ENCODE measurements at regions not wholly inside any gene's neighbourhood (a gene's known extent, or its start where the extent isn't known, plus 50 kb on each side); places are given as distances from the start of the nearest gene placed in this dataset.

DNA sequence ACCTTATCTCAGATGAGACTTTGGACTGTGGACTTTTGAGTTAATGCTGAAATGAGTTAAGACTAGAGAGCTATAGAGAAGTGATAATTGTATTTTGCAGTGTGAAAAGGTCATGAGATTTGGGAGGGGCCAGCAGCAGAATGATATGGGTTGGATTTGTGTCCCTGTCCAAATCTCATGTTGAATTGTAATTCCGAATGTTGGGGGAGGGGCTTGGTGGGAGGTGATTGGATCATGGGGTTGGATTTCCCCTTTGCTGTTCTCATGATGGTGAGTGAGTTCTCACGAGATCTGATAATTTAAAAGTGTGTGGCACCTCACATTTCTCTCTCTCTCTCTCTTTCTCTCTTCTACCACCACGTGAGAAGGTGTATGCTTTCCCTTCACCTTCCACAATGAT, 777.8 kb upstream of the LUZP2 start:
- Histone ChIP-seq H3K27ac (no peak overlapping the region), H3K4me3 (no peak overlapping the region)
- DNase-seq (ENCODE audit: low spot score): no peak
- no peak for TF ChIP-seq CTCF (IDR thresholded peaks at IDR 0.05)

DNA sequence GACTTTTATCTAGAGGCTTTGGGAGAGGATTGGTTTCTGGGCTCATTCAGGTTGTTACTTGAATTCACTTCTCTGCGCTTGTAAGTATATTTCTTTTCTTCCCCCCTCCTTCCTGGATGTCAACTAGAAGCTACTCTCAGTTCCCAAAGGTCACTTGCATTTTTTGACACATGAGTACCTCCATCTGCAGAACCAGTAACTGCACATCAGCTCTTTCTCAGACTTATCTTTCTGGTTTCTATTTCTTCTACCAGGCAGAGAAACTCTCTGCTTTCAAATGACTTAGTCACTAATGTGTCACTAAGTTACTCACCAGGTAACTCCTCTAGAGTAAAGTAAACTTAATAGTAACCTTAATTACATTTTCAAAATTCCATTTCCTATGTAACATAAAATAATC, 773.0 kb upstream of the LUZP2 start:
- no peak for TF ChIP-seq CTCF (IDR thresholded peaks at IDR 0.05)
- H3K4me3 ChIP-seq: no peak overlapping the region
- no peak overlapping the region for H3K27ac ChIP-seq
- no peak for DNase-seq (ENCODE audit: low spot score)

DNA sequence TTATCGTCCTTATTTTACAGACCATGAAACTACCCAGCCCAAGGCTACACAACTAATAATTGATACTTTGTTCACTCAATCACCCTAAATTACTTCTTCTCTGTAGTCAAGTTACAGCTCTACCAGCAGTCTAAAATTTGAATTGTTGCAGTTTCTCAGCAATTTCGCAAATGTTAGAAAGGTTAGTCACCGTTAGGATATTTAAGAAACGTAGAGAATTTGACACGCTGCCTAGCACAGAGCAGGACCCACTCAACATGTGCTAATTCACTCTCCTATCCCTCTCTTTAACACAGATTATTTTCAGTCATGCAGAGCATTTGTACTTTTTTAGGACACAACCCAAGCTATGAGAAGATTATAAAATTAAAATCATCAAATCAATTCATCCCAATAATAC, 771.1 kb upstream of the LUZP2 start:
- Histone ChIP-seq H3K4me3 (no peak overlapping the region), H3K27ac (no peak overlapping the region)
- no peak for DNase-seq (ENCODE audit: low spot score)
- no peak for TF ChIP-seq CTCF (IDR thresholded peaks at IDR 0.05)

DNA sequence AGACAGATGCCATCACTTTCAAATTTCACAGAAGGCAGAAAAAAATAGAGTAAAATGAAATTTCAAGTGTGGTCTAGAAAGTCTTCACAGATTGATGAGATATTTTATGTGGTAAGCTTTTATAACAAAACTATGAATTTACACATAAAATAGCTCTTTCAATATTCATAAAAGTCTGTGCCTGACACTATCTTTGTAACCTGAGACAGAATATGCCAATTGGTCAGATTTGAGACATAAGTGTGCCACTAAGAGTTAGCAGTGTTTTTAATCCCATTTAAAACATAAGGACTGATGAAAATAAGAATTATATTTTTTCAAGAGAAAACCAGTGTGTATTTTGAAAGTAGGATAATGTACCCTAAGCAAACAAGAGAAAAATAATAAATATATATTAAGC, 769.5 kb upstream of the LUZP2 start:
- DNase-seq (ENCODE audit: low spot score): no peak
- TF ChIP-seq CTCF (IDR thresholded peaks at IDR 0.05): no peak
- no peak overlapping the region for H3K4me3 ChIP-seq
- no peak overlapping the region for H3K27ac ChIP-seq

DNA sequence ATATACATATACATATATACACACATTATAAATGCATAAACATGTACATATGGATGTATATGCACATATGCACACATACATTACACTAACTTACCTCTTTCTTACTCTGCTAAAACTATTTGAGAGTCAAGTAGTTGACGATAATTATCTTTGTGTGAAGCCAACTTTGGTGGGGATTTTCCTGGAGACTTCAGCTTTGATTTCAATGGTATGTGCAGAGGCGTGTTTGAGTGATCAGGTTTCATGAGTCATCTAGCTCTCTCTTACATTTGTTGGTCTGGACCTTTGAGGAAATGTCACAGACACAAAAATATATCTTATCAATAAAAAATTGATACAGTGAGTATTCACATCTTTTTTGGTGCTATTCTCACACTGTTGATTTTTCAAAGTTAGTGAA, 769.1 kb upstream of the LUZP2 start:
- H3K27ac ChIP-seq: no peak overlapping the region
- no peak for DNase-seq (ENCODE audit: low spot score)
- no peak overlapping the region for H3K4me3 ChIP-seq
- no peak for TF ChIP-seq CTCF (IDR thresholded peaks at IDR 0.05)

DNA sequence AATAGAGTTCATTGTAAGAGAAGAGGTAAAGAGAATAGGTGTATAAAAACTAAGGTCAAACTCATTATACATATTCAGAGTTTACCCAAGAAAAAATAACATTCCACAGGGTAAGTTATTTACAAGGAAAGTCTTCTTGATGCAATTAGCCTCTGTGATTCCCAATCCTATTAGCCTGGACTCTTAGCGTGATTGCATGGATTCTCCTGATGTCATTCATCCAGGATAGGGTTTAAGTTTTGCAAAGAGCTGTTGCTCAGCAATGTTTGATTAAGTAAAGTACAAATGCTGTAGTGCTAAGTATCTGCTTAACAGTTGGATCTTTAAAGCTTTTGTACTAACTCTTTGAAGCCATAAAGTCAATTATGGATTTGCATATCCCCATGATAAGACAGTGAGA, 767.8 kb upstream of the LUZP2 start:
- no peak overlapping the region for H3K4me3 ChIP-seq
- no peak overlapping the region for H3K27ac ChIP-seq
- no peak for DNase-seq (ENCODE audit: low spot score)
- TF ChIP-seq CTCF (IDR thresholded peaks at IDR 0.05): no peak

- no peak overlapping the region for H3K4me3 ChIP-seq
- H3K27ac ChIP-seq: no peak overlapping the region
- TF ChIP-seq CTCF (IDR thresholded peaks at IDR 0.05): no peak
- no peak for DNase-seq (ENCODE audit: low spot score)
Observed at GRCh38 chr11:23730307-23730998, 766.4 kb upstream of the LUZP2 start.

Measured in coronary artery (tissue), 2 donors.